PC-3 (cell line): ENCODE measurements at regions not wholly inside any gene's neighbourhood (a gene's known extent, or its start where the extent isn't known, plus 50 kb on each side); places are given as distances from the start of the nearest gene placed in this dataset.

Experiments
- ATAC-seq: fragments of 200-7000 bp; cut with Tn5 transposase; 2 replicates; pipeline ENCODE4 v1.9.1; 2020; ENCODE audit warnings: mild to moderate bottlenecking, moderate library complexity
- BruUV-seq: library from RNA; stranded (reverse); fragments of 400-500 nt; replicated peaks from 2 replicates; lab custom pipeline; 2021; lab: Mats Ljungman, UMichigan
- CTCF ChIA-PET: fragments of 300-600 bp; sonication (Branson Sonifier 250); formaldehyde crosslinking; loops from one replicate; lab custom pipeline; 2022; ENCODE audit warnings: antibody characterized with exemption; lab: Charles Lee
- POLR2A ChIA-PET: fragments of 300-600 bp; sonication (Branson Sonifier 250); formaldehyde crosslinking; loops from one replicate; lab custom pipeline; 2022; ENCODE audit warnings: antibody characterized with exemption; ENCODE audit not compliant: unreplicated experiment; lab: Charles Lee
- DNase-seq: peaks from one replicate; pipeline ENCODE4 v3.0.0-alpha.2; 2015
- H2AFZ ChIP-seq: fragments of 300-600 bp; sonication (generic); 2 replicates; pipeline ENCODE4 v1.6.0; 2016; ENCODE audit warnings: antibody characterized with exemption, low read length
- H3F3A ChIP-seq: fragments of 300-600 bp; sonication (generic); one replicate; pipeline ENCODE4 v1.6.0; 2017; ENCODE audit warnings: antibody characterized with exemption, low read length, control low read depth, mild to moderate bottlenecking; ENCODE audit not compliant: unreplicated experiment
- H3K27ac ChIP-seq: fragments of 300-600 bp; sonication (generic); 2 replicates; pipeline ENCODE4 v1.5.1; 2016; ENCODE audit warnings: mild to moderate bottlenecking, low read length
- H3K27me3 ChIP-seq: fragments of 300-600 bp; sonication (generic); 2 replicates; pipeline ENCODE4 v1.6.1; 2016; ENCODE audit warnings: low read length, mixed read lengths
- H3K36me3 ChIP-seq: fragments of 300-600 bp; sonication (generic); 2 replicates; pipeline ENCODE4 v1.6.1; 2016; ENCODE audit warnings: low read depth, mixed run types, low read length, mixed read lengths
- H3K4me1 ChIP-seq: fragments of 300-600 bp; sonication (generic); 2 replicates; pipeline ENCODE4 v1.5.1; 2016; ENCODE audit warnings: low read length; ENCODE audit not compliant: insufficient read depth
- H3K4me2 ChIP-seq: fragments of 300-600 bp; sonication (generic); 2 replicates; pipeline ENCODE4 v1.6.0; 2016; ENCODE audit warnings: low read length
- H3K4me3 ChIP-seq: fragments of 300-600 bp; sonication (generic); 2 replicates; pipeline ENCODE4 v1.5.1; 2016; ENCODE audit warnings: mild to moderate bottlenecking, low read length, mixed read lengths
- H3K79me2 ChIP-seq: fragments of 300-600 bp; sonication (generic); 2 replicates; pipeline ENCODE4 v1.6.1; 2017; ENCODE audit warnings: low read length, mixed read lengths
- H3K9ac ChIP-seq: fragments of 300-600 bp; sonication (generic); 2 replicates; pipeline ENCODE4 v1.6.0; 2016; ENCODE audit warnings: mild to moderate bottlenecking, low read length
- H3K9me2 ChIP-seq: fragments of 300-600 bp; sonication (generic); replicated peaks from 2 replicates; pipeline ENCODE4 v1.6.1; 2016; ENCODE audit warnings: mixed run types, low read length, mixed read lengths
- H3K9me3 ChIP-seq: fragments of 300-600 bp; sonication (generic); 2 replicates; pipeline ENCODE4 v1.6.1; 2016; ENCODE audit warnings: low read length, mixed read lengths
- H4K20me1 ChIP-seq: fragments of 300-600 bp; sonication (generic); 2 replicates; pipeline ENCODE4 v1.6.1; 2016; ENCODE audit warnings: low read length, mixed read lengths
- CTCF ChIP-seq: fragments of 300-600 bp; sonication (generic); conservative IDR thresholded peaks from 2 replicates; pipeline ENCODE4 v1.5.1; 2017; ENCODE audit warnings: antibody characterized with exemption, low read depth, mild to moderate bottlenecking, low read length
- EZH2 ChIP-seq: fragments of 300-600 bp; sonication (generic); IDR thresholded peaks from one replicate; pipeline ENCODE4 v1.6.1; 2017; ENCODE audit warnings: antibody characterized with exemption, mild to moderate bottlenecking, low read length; ENCODE audit not compliant: unreplicated experiment
- EZH2phosphoT487 ChIP-seq: fragments of 300-600 bp; sonication (generic); IDR thresholded peaks from 2 replicates; pipeline ENCODE4 v1.6.1; 2018; ENCODE audit warnings: mild to moderate bottlenecking, antibody characterized with exemption, low read length, borderline replicate concordance
- intact Hi-C: fragments of 100-400 bp; cut with micrococcal nuclease; formaldehyde crosslinking; loops from 2 replicates; pipeline ENCODE4 v1.9.0; 2023

GRCh38 chr2:51795248-51795888, 763.4 kb upstream of the NRXN1 start:
- CTCF ChIA-PET: no interaction called here
- H3K4me1 ChIP-seq: no peaks in the 10 kb centered on the region
- no peak overlapping the region for H3K27ac ChIP-seq
- intact Hi-C loops: no loop called here
- no TSS peak for BruUV-seq
- H3K36me3 ChIP-seq: no peaks in the 10 kb centered on the region
- H3K79me2 ChIP-seq: no peaks in the 10 kb centered on the region
- H2AFZ ChIP-seq: no peak overlapping the region
- H3F3A ChIP-seq: no peaks in the 10 kb centered on the region
- H4K20me1 ChIP-seq: no peaks in the 10 kb centered on the region
- DNase-seq: peak; percentile 34
- POLR2A ChIA-PET: no interaction called here
- H3K9me3 ChIP-seq: no peaks in the 10 kb centered on the region
- ATAC-seq: no peak
- H3K4me3 ChIP-seq: no peak overlapping the region
- no peak for TF ChIP-seq EZH2phosphoT487
- no peak for TF ChIP-seq EZH2
- peak; percentile 53 for TF ChIP-seq CTCF
- no peak overlapping the region for H3K9ac ChIP-seq
- no peaks in the 10 kb centered on the region for H3K27me3 ChIP-seq
- H3K4me2 ChIP-seq: no peak overlapping the region
- H3K9me2 ChIP-seq: no peaks in the 10 kb centered on the region

GRCh38 chr2:51791496-51791895, 759.6 kb upstream of the NRXN1 start:
- Histone ChIP-seq H3F3A (no peaks in the 10 kb centered on the region), H3K9me2 (no peaks in the 10 kb centered on the region), H3K79me2 (no peaks in the 10 kb centered on the region), H3K27me3 (no peaks in the 10 kb centered on the region), H3K36me3 (no peaks in the 10 kb centered on the region), H3K27ac (no peak overlapping the region), H3K4me1 (peaks cover 12% of the 10 kb centered on the region), H3K4me2 (no peak overlapping the region), H2AFZ (no peak overlapping the region), H3K9ac (no peak overlapping the region), H3K9me3 (no peaks in the 10 kb centered on the region), H3K4me3 (no peak overlapping the region), H4K20me1 (no peaks in the 10 kb centered on the region)
- DNase-seq (no peak), ATAC-seq (no peak)
- no peak for TF ChIP-seq EZH2
- TF ChIP-seq EZH2phosphoT487: no peak
- no peak for TF ChIP-seq CTCF
- intact Hi-C loops: no loop called here
- BruUV-seq: no TSS peak
- ChIA-PET CTCF (no interaction called here), POLR2A (no interaction called here)

GRCh38 chr2:51790854-51791253, 758.9 kb upstream of the NRXN1 start:
- TF ChIP-seq EZH2phosphoT487: no peak
- no peak for TF ChIP-seq CTCF
- TF ChIP-seq EZH2: no peak
- H3K79me2 ChIP-seq: no peaks in the 10 kb centered on the region
- BruUV-seq: no TSS peak
- ChIA-PET POLR2A (no interaction called here), CTCF (no interaction called here)
- H3K4me3 ChIP-seq: no peak overlapping the region
- H3K9me3 ChIP-seq: no peaks in the 10 kb centered on the region
- no peak overlapping the region for H3K27ac ChIP-seq
- intact Hi-C loops: no loop called here
- H2AFZ ChIP-seq: no peak overlapping the region
- H3F3A ChIP-seq: no peaks in the 10 kb centered on the region
- ATAC-seq (no peak), DNase-seq (no peak)
- no peak overlapping the region for H3K4me2 ChIP-seq
- H3K27me3 ChIP-seq: no peaks in the 10 kb centered on the region
- H3K9ac ChIP-seq: no peak overlapping the region
- no peaks in the 10 kb centered on the region for H3K36me3 ChIP-seq
- no peaks in the 10 kb centered on the region for H4K20me1 ChIP-seq
- H3K9me2 ChIP-seq: no peaks in the 10 kb centered on the region
- peaks cover 12% of the 10 kb centered on the region for H3K4me1 ChIP-seq
